CD14-positive monocyte (primary cell): ENCODE measurements at regions not wholly inside any gene's neighbourhood (a gene's known extent, or its start where the extent isn't known, plus 50 kb on each side); places are given as distances from the start of the nearest gene placed in this dataset.

Experiments
- DNase-seq, 3 donors: peaks; one replicate each; pipeline ENCODE4 v3.0.0-alpha.2; 2011 to 2022
- H2AFZ ChIP-seq: 2 replicates; pipeline ENCODE4 v1.6.0; 2012; ENCODE audit warnings: mild to moderate bottlenecking, low read depth, low read length, inconsistent platforms; ENCODE audit not compliant: insufficient read depth, poor library complexity, severe bottlenecking
- H3K27ac ChIP-seq, 2 donors: 1 replicate in 1 of 2; 2 replicates in 1 of 2; pipeline ENCODE4 v1.5.1; 2012 to 2013; ENCODE audit warnings: low read length in 2 of 2, control low read depth in 1 of 2, inconsistent platforms in 1 of 2, low read depth in 1 of 2, mild to moderate bottlenecking in 1 of 2
- H3K27me3 ChIP-seq, 2 donors: one replicate each; pipeline versions ENCODE4 v1.6.0 to v1.6.1; 2011 to 2013; ENCODE audit warnings: low read length in 2 of 2; ENCODE audit not compliant: control insufficient read depth in 2 of 2, insufficient read depth in 2 of 2
- H3K36me3 ChIP-seq, 2 donors: replicated peaks in 1 of 2; 1 replicate in 1 of 2; 2 replicates in 1 of 2; pipeline versions ENCODE4 v1.5.1 to v1.6.1; 2012 to 2013; ENCODE audit warnings: low read length in 2 of 2, control low read depth in 1 of 2, inconsistent platforms in 1 of 2, mild to moderate bottlenecking in 1 of 2; ENCODE audit not compliant: insufficient read depth in 2 of 2, control insufficient read depth in 1 of 2
- H3K4me1 ChIP-seq, 2 donors: 1 replicate in 1 of 2; 2 replicates in 1 of 2; pipeline versions ENCODE4 v1.5.1 to v1.6.1; 2012 to 2013; ENCODE audit warnings: low read length in 2 of 2, control low read depth in 1 of 2, inconsistent platforms in 1 of 2, mild to moderate bottlenecking in 1 of 2, moderate library complexity in 1 of 2; ENCODE audit not compliant: insufficient read depth in 2 of 2, control insufficient read depth in 1 of 2
- H3K4me2 ChIP-seq: replicated peaks from 2 replicates; pipeline ENCODE3; 2012; ENCODE audit warnings: low read length, moderate library complexity, mild to moderate bottlenecking; ENCODE audit not compliant: poor library complexity, severe bottlenecking; ENCODE audit errors: extremely low read depth
- H3K4me3 ChIP-seq, 3 experiments: fragments of 200-600 bp in 1 of 3; sonication (generic) in 1 of 3; replicated peaks in 1 of 3; 1 replicate in 2 of 3; 2 replicates in 1 of 3; pipeline ENCODE4 v1.5.1; 2011 to 2013; ENCODE audit warnings: low read length in 3 of 3, mild to moderate bottlenecking in 3 of 3, control low read depth in 2 of 3, low read depth in 2 of 3, inconsistent platforms in 1 of 3, moderate library complexity in 1 of 3
- H3K79me2 ChIP-seq: 2 replicates; pipeline ENCODE4 v1.6.0; 2012; ENCODE audit warnings: mild to moderate bottlenecking, control low read depth, inconsistent platforms, low read length, moderate library complexity; ENCODE audit not compliant: insufficient read depth
- H3K9ac ChIP-seq: 2 replicates; pipeline ENCODE4 v1.6.0; 2017; ENCODE audit warnings: low read length, mild to moderate bottlenecking; ENCODE audit not compliant: insufficient read depth, poor library complexity, severe bottlenecking
- H3K9me3 ChIP-seq, 2 donors: replicated peaks in 1 of 2; 1 replicate in 1 of 2; 2 replicates in 1 of 2; pipeline versions ENCODE4 v1.5.1 to v1.6.1; 2012 to 2013; ENCODE audit warnings: low read length in 2 of 2, control low read depth in 1 of 2; ENCODE audit not compliant: control insufficient read depth in 1 of 2, insufficient read depth in 1 of 2
- H4K20me1 ChIP-seq: 2 replicates; pipeline ENCODE4 v1.6.0; 2012; ENCODE audit warnings: mild to moderate bottlenecking, low read length, control low read depth, moderate library complexity; ENCODE audit not compliant: insufficient read depth
- H3K27ac Mint-ChIP-seq, 7 donors: one replicate each; pipeline ENCODE4 v1.8.0; 2020; ENCODE audit warnings: mild to moderate bottlenecking in 7 of 7, mixed read lengths in 7 of 7, moderate library complexity in 6 of 7, inconsistent platforms in 2 of 7
- H3K27me3 Mint-ChIP-seq, 3 donors: one replicate each; pipeline ENCODE4 v1.8.0; 2021 to 2022; ENCODE audit warnings: low read depth in 3 of 3, mild to moderate bottlenecking in 3 of 3, mixed read lengths in 3 of 3, moderate library complexity in 3 of 3, inconsistent platforms in 1 of 3
- H3K36me3 Mint-ChIP-seq, 2 donors: one replicate each; pipeline ENCODE4 v1.8.0; 2020; ENCODE audit warnings: mixed read lengths in 2 of 2, inconsistent platforms in 1 of 2, mild to moderate bottlenecking in 1 of 2
- H3K4me1 Mint-ChIP-seq: one replicate; pipeline ENCODE4 v1.8.0; 2020; ENCODE audit warnings: mild to moderate bottlenecking, mixed read lengths
- H3K4me3 Mint-ChIP-seq, 2 donors: one replicate each; pipeline ENCODE4 v1.8.0; 2020; ENCODE audit warnings: mild to moderate bottlenecking in 2 of 2, mixed read lengths in 2 of 2, moderate library complexity in 1 of 2
- H3K9me3 Mint-ChIP-seq, 7 donors: one replicate each; pipeline ENCODE4 v1.8.0; 2020 to 2022; ENCODE audit warnings: mixed read lengths in 7 of 7, mild to moderate bottlenecking in 6 of 7, moderate library complexity in 6 of 7, inconsistent platforms in 2 of 7
- WGBS: methylation state at CpG from one replicate; pipeline ENCODE4 v1.1.5; 2013; ENCODE audit warnings: missing lambda C conversion rate; ENCODE audit not compliant: insufficient coverage; 5-methylcytosine and 5-hydroxymethylcytosine counted together
- intact Hi-C, 2 donors: fragments of 100-400 bp; cut with micrococcal nuclease; formaldehyde crosslinking; loops; one replicate each; pipeline versions ENCODE4 v1.15.0 to v1.15.1; 2023
- TF ChIP-seq, protein P1 (sequence below): fragments of 200-600 bp; IDR thresholded peaks from one replicate; pipeline ENCODE4 v1.8.0; 2022; ENCODE audit warnings: antibody characterized with exemption, mild to moderate bottlenecking

DNA sequence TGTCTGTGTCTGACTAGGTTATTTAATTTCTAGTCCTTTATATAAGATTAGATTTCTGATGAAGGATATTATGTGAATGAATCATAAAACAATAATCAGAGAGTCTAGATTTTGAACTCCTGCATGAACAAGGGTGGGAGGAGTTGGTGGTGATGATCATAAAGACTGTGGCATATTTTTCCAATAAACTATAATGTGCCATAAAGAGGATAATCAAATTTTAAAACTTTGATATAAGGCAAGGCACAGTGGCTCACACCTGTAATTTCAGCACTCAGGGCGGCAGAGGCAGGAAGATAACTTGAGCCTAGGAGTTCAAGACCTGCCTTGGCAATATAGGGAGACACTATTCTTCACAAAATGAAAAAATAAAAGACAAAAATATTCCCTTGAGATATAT lies 473.3 kb downstream of the GABRG1 start:
- H3K9ac ChIP-seq, result no peak overlapping the region
- no peak for DNase-seq
- no peaks in the 10 kb centered on the region for H3K4me1 Mint-ChIP-seq

DNA sequence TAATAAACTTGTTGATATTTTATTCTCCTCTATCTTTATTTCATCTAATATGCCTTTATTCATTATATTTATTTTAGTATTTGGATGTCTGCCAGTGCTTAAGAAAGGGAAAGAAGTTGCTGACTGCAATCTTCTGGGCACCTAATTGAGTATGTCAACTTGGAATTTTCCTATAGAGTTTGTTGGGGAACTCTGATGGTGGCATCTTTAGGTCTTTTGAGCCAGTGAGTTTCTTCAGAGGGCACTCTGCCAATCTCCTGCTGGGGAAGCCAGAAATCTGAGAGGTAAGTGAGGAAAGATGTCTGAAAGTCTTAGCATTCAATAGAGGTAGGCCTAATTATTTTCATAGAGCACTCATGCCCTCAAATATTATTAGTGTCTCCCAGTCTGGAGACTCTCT lies 475.0 kb downstream of the GABRG1 start:
- intact Hi-C loops, result no loop called here
- no peak overlapping the region for H3K4me3 ChIP-seq
- H3K27me3 ChIP-seq, result no peaks in the 10 kb centered on the region
- no peaks in the 10 kb centered on the region for H3K4me1 ChIP-seq
- Mint-ChIP-seq H3K4me3 (no peak overlapping the region), H3K4me1 (no peaks in the 10 kb centered on the region), H3K27me3 (no peaks in the 10 kb centered on the region), H3K27ac (no peak overlapping the region), H3K36me3 (no peaks in the 10 kb centered on the region), H3K9me3 (peaks cover 1 to 8% (median 4%) of the 10 kb centered on the region in 7 donors)
- H4K20me1 ChIP-seq, result no peaks in the 10 kb centered on the region
- H3K36me3 ChIP-seq, result no peaks in the 10 kb centered on the region
- TF ChIP-seq, protein P1, sequence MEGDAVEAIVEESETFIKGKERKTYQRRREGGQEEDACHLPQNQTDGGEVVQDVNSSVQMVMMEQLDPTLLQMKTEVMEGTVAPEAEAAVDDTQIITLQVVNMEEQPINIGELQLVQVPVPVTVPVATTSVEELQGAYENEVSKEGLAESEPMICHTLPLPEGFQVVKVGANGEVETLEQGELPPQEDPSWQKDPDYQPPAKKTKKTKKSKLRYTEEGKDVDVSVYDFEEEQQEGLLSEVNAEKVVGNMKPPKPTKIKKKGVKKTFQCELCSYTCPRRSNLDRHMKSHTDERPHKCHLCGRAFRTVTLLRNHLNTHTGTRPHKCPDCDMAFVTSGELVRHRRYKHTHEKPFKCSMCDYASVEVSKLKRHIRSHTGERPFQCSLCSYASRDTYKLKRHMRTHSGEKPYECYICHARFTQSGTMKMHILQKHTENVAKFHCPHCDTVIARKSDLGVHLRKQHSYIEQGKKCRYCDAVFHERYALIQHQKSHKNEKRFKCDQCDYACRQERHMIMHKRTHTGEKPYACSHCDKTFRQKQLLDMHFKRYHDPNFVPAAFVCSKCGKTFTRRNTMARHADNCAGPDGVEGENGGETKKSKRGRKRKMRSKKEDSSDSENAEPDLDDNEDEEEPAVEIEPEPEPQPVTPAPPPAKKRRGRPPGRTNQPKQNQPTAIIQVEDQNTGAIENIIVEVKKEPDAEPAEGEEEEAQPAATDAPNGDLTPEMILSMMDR, result no peak
- peaks cover 5 to 8% of the 10 kb centered on the region in 2 donors for H3K9me3 ChIP-seq
- H2AFZ ChIP-seq, result no peak overlapping the region
- H3K4me2 ChIP-seq, result no peak overlapping the region
- DNase-seq, result no peak
- H3K79me2 ChIP-seq, result no peaks in the 10 kb centered on the region
- H3K27ac ChIP-seq, result no peak overlapping the region
- H3K9ac ChIP-seq, result no peak overlapping the region

More for the DNA sequence above, 473.3 kb downstream of the GABRG1 start:
- H3K27ac Mint-ChIP-seq, result no peak overlapping the region
- no CpG with 5 or more reads among the region's 1 CpG for WGBS
- no peak overlapping the region for H3K4me3 Mint-ChIP-seq
- peaks cover 4 to 5% of the 10 kb centered on the region in 2 donors for H3K9me3 ChIP-seq
- no peak overlapping the region for H3K4me3 ChIP-seq
- H3K4me1 ChIP-seq, result no peaks in the 10 kb centered on the region
- H3K27ac ChIP-seq, result no peak overlapping the region
- H3K4me2 ChIP-seq, result no peak overlapping the region
- no peak overlapping the region for H2AFZ ChIP-seq
- no peaks in the 10 kb centered on the region for H4K20me1 ChIP-seq
- H3K36me3 Mint-ChIP-seq, result no peaks in the 10 kb centered on the region
- TF ChIP-seq, protein P1, result no peak
- intact Hi-C loops, result no loop called here
- H3K27me3 ChIP-seq, result no peaks in the 10 kb centered on the region
- no peaks in the 10 kb centered on the region for H3K79me2 ChIP-seq
- no peaks in the 10 kb centered on the region for H3K27me3 Mint-ChIP-seq
- peaks cover 2 to 8% (median 4%) of the 10 kb centered on the region in 7 donors for H3K9me3 Mint-ChIP-seq
- H3K36me3 ChIP-seq, result no peaks in the 10 kb centered on the region
